ENCODE measurements at regions not wholly inside any gene's neighbourhood (a gene's known extent, or its start where the extent isn't known, plus 50 kb on each side); places are given as distances from the start of the nearest gene placed in this dataset.

DNA sequence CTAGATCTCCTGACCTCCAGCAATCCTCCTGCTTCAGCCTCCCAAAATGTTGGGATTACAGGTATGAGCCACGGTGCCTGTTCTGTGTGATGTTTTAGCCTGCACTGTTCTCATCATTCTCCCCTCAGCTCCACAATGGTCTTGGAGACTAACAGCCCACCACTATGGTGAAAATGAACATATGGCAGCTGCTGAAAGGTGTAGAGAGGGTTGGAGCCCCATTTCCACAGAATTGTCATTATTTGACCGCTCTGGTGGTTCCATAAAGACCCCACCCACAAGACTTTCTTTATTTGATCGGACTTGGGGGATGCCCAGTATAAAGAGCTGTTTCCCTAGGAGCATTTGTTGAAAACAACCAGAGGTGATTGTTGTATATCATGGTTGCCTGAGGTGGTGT, 67.9 kb upstream of the SEPTIN5 start:
- Histone ChIP-seq H3K27me3 (ENCODE audit: control insufficient read depth, insufficient read depth, low read length) (peaks cover 24% of the 10 kb centered on the region), H3K4me3 (ENCODE audit: low read depth, low read length) (no peak overlapping the region), H3K27ac (ENCODE audit: low read depth, low read length) (no peak overlapping the region), H3K9me3 (ENCODE audit: control insufficient read depth, insufficient read depth, low read length) (peaks cover 6% of the 10 kb centered on the region)
- ChIA-PET POLR2A (no interaction called here), CTCF (interaction anchor here (0.7 to 1.7 kb wide), 2 partner anchors 14 to 17 kb away, joined by 3 to 5 read pairs; no protein-coding TSS in a partner anchor)
- DNase-seq (ENCODE audit: low read depth, low spot score), result no peak
- TF ChIP-seq, protein P1, sequence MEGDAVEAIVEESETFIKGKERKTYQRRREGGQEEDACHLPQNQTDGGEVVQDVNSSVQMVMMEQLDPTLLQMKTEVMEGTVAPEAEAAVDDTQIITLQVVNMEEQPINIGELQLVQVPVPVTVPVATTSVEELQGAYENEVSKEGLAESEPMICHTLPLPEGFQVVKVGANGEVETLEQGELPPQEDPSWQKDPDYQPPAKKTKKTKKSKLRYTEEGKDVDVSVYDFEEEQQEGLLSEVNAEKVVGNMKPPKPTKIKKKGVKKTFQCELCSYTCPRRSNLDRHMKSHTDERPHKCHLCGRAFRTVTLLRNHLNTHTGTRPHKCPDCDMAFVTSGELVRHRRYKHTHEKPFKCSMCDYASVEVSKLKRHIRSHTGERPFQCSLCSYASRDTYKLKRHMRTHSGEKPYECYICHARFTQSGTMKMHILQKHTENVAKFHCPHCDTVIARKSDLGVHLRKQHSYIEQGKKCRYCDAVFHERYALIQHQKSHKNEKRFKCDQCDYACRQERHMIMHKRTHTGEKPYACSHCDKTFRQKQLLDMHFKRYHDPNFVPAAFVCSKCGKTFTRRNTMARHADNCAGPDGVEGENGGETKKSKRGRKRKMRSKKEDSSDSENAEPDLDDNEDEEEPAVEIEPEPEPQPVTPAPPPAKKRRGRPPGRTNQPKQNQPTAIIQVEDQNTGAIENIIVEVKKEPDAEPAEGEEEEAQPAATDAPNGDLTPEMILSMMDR (IDR thresholded peaks at IDR 0.05; ENCODE audit: low read depth, low read length), result no peak

DNA sequence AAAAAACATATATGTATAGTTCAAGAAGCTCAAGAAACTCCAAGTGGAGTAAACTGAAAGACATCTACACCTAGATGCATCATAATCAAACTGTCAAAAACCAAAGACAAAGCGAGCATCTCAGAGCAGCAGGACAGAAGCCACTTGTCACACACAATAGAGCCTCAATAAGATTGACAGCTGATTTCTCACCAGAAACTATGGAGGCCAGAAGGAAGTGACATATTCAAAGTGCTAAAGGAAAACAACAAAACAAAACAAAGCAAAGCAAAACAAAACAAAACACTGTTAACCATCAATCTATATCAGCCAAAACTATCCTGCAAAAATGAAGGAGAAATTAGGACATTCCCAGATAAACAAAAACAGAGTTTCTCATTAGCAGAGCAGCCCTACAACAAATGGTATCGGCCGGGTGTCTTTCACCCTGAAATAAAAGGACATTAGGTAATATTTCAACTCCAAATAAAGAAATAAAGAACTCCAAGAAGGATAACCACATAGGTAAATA, 65.8 kb upstream of the SEPTIN5 start:
- peaks cover 21% of the 10 kb centered on the region for H3K27me3 ChIP-seq (ENCODE audit: control insufficient read depth, insufficient read depth, low read length)
- DNase-seq (ENCODE audit: low read depth, low spot score), result no peak
- TF ChIP-seq, protein P1 (IDR thresholded peaks at IDR 0.05; ENCODE audit: low read depth, low read length), result no peak
- H3K27ac ChIP-seq (ENCODE audit: low read depth, low read length), result no peak overlapping the region
- peaks cover 6% of the 10 kb centered on the region; the same call in 1 of the 2 replicates for H3K9me3 ChIP-seq (ENCODE audit: control insufficient read depth, insufficient read depth, low read length)
- ChIA-PET POLR2A (no interaction called here), CTCF (no interaction called here)
- H3K4me3 ChIP-seq (ENCODE audit: low read depth, low read length), result no peak overlapping the region

DNA sequence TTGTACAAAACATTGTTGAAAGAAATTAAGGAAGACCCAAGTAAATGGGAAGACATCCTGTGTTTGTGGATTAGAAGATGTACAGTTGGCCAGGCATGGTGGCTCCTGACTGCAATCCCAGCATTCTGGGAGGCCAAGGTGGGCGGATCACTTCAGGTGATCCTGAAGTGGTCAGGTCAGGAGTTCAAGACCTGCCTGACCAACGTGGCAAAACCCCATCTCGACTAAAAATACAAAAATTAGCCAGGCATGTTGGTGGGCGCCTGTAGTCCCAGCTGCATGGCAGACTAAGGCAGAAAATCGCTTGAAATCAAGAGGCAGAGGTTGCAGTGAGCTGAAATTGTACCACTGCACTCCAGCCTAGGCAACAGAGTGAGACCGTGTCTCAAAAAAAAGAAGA, 62.0 kb upstream of the SEPTIN5 start:
- no peak for DNase-seq (ENCODE audit: low read depth, low spot score)
- H3K9me3 ChIP-seq (ENCODE audit: control insufficient read depth, insufficient read depth, low read length), result peaks cover 6% of the 10 kb centered on the region; the same call in 1 of the 2 replicates
- POLR2A ChIA-PET, result no interaction called here
- H3K4me3 ChIP-seq (ENCODE audit: low read depth, low read length), result no peak overlapping the region
- peaks cover 8% of the 10 kb centered on the region for H3K27me3 ChIP-seq (ENCODE audit: control insufficient read depth, insufficient read depth, low read length)
- H3K27ac ChIP-seq (ENCODE audit: low read depth, low read length), result no peak overlapping the region
- CTCF ChIA-PET, result interaction anchor here (1.6 kb wide), 1 partner anchor 20 kb away, joined by 3 read pairs; no protein-coding TSS in a partner anchor
- TF ChIP-seq, protein P1 (IDR thresholded peaks at IDR 0.05; ENCODE audit: low read depth, low read length), result no peak

GRCh38 chr22:19654338-19654987, 59.8 kb upstream of the SEPTIN5 start:
- peaks cover 8% of the 10 kb centered on the region for H3K27me3 ChIP-seq (ENCODE audit: control insufficient read depth, insufficient read depth, low read length)
- TF ChIP-seq, protein P1 (IDR thresholded peaks at IDR 0.05; ENCODE audit: low read depth, low read length), result no peak
- CTCF ChIA-PET, result no interaction called here
- POLR2A ChIA-PET, result no interaction called here
- no peak overlapping the region for H3K4me3 ChIP-seq (ENCODE audit: low read depth, low read length)
- no peak overlapping the region for H3K27ac ChIP-seq (ENCODE audit: low read depth, low read length)
- H3K9me3 ChIP-seq (ENCODE audit: control insufficient read depth, insufficient read depth, low read length), result no peaks in the 10 kb centered on the region
- no peak for DNase-seq (ENCODE audit: low read depth, low spot score)

DNA sequence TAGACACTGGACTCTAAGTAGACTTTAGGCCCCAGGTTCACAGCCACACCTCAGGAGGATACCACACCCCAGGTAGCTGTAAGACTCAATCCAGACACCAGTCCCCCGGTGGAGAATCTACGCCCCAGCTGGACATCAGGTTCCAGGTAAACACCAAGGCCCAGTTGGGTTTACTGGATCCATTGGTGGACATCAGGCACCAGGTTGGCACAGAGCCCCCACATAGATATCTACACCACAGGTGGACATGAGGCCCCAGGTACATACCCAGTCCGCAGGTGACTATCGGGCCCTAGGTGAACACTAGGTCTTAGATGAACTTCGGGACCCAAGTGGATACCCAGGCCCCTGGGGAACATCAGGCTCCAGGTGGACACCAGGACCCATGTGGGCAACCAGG, 58.9 kb upstream of the SEPTIN5 start:
- no peaks in the 10 kb centered on the region for H3K9me3 ChIP-seq (ENCODE audit: control insufficient read depth, insufficient read depth, low read length)
- no peak overlapping the region for H3K4me3 ChIP-seq (ENCODE audit: low read depth, low read length)
- H3K27ac ChIP-seq (ENCODE audit: low read depth, low read length), result no peak overlapping the region
- TF ChIP-seq, protein P1 (IDR thresholded peaks at IDR 0.05; ENCODE audit: low read depth, low read length), result no peak
- ChIA-PET CTCF (no interaction called here), POLR2A (no interaction called here)
- H3K27me3 ChIP-seq (ENCODE audit: control insufficient read depth, insufficient read depth, low read length), result peaks cover 8% of the 10 kb centered on the region
- no peak for DNase-seq (ENCODE audit: low read depth, low spot score)

All from AG04450 (cell line).